Adipocyte (in vitro differentiated cells): ENCODE measurements at regions not wholly inside any gene's neighbourhood (a gene's known extent, or its start where the extent isn't known, plus 50 kb on each side); places are given as distances from the start of the nearest gene placed in this dataset.
A peak's percentile ranks its signal among the peaks of the same experiment; 100 is the strongest.

Experiments
- DNase-seq: peaks from one replicate; pipeline ENCODE4 v3.0.0-alpha.2; 2015; ENCODE audit warnings: low read depth
- H3K27me3 ChIP-seq: replicated peaks from 2 replicates; pipeline ENCODE4 v1.7.0; 2013; ENCODE audit warnings: mild to moderate bottlenecking, low read length, moderate library complexity; ENCODE audit not compliant: control insufficient read depth, insufficient read depth
- H3K36me3 ChIP-seq: 2 replicates; pipeline ENCODE4 v1.7.0; 2013; ENCODE audit warnings: low read length, mild to moderate bottlenecking, moderate library complexity; ENCODE audit not compliant: control insufficient read depth, insufficient read depth, severe bottlenecking
- H3K4me1 ChIP-seq: 2 replicates; pipeline ENCODE4 v1.7.0; 2013; ENCODE audit warnings: mild to moderate bottlenecking, low read length, moderate library complexity; ENCODE audit not compliant: control insufficient read depth, insufficient read depth
- H3K4me3 ChIP-seq: 2 replicates; pipeline ENCODE4 v1.7.0; 2013; ENCODE audit warnings: mild to moderate bottlenecking, low read length, moderate library complexity
- H3K9ac ChIP-seq: 2 replicates; pipeline ENCODE4 v1.7.0; 2013; ENCODE audit warnings: mild to moderate bottlenecking, low read length, moderate library complexity
- H3K9me3 ChIP-seq: 2 replicates; pipeline ENCODE4 v1.7.0; 2013; ENCODE audit warnings: mild to moderate bottlenecking, low read length, moderate library complexity; ENCODE audit not compliant: control insufficient read depth

DNA sequence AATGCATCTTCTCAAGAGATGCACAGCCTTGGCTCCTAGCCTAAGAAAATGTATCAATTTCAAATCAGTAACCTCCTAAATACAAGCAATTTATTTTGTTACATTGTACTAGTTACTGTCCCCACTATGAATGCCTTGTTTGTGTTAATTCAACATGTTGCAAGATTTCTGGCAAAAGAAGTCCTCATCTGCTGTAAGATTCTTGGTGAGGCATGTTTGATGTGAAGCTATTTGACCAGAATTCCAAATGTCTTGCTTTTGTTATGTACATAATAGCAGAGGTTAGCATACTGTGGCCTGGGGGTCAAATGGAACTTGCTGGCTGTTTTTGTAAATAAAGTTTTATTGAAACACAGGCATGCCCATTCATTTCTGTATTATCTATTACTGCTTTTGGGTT, 1023.1 kb upstream of the WWC1 start:
- Histone ChIP-seq H3K4me1 (no peaks in the 10 kb centered on the region), H3K9me3 (no peaks in the 10 kb centered on the region), H3K36me3 (no peaks in the 10 kb centered on the region), H3K4me3 (no peak overlapping the region), H3K27me3 (no peaks in the 10 kb centered on the region), H3K9ac (no peak overlapping the region)
- no peak for DNase-seq

DNA sequence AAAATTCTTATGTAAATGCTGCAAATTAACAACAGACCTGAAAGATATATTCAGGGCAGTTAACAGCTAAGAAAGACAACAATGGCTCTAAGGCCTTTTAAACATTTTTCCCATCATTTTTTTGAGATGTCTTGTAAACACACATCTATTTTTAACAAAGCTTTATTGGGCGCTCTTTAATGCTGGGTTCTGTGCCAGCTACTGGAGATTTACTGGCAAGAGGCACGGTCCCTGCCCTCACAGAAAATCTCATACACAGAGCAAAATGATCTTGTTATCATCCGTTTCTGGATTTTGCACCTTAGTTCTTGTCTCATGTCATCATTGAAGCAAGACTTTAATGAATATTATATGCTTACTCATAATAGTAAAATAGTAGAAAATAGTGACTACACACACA, 1022.3 kb upstream of the WWC1 start:
- Histone ChIP-seq H3K9me3 (no peaks in the 10 kb centered on the region), H3K36me3 (no peaks in the 10 kb centered on the region)
- no peak for DNase-seq

DNA sequence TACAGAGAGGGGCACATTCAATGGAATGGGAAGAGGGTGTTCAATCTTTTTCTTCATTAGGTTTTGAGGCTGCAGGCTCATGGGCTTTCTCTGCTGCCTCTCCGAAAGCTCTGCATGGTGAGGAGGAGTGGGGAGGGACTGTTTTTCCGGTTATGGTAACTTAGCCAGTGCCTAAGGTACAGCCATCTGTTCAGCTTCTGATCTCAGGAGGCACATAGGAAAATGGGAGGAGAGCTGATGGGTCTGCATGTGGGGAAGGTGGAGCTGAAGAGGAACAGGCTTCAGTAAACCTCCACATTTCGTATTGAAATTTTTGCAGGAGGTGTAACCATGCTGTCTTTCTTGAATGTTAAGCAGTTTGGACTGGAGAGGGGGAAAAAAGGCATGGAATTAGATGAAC, 1020.4 kb upstream of the WWC1 start:
- Histone ChIP-seq H3K9me3 (no peaks in the 10 kb centered on the region), H3K4me3 (no peak overlapping the region), H3K4me1 (no peaks in the 10 kb centered on the region), H3K36me3 (no peaks in the 10 kb centered on the region), H3K27me3 (no peaks in the 10 kb centered on the region), H3K9ac (no peak overlapping the region)
- DNase-seq, result no peak

More for the DNA sequence above, 1022.3 kb upstream of the WWC1 start:
- Histone ChIP-seq H3K27me3 (no peaks in the 10 kb centered on the region), H3K4me3 (no peak overlapping the region), H3K4me1 (no peaks in the 10 kb centered on the region), H3K9ac (no peak overlapping the region)

DNA sequence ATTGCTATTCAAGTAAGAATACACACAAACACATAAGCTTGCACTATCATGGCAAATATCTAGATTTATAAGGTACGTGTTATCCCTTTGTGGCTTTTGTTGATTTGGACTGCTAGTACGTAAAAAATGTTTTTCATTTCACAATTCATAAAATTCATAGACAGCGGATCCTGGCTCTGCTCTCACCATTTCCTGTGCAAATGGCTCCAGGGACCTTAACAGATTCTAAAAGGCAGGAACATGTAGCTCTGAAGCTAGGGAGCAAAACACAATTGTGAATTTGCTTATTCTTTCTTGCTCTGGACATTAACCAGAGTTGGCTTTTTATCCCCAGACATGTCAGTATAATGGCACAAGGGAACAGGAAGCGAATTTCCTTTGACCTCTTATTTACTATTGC, 1019.9 kb upstream of the WWC1 start:
- H3K36me3 ChIP-seq, result no peaks in the 10 kb centered on the region
- DNase-seq, result no peak
- no peaks in the 10 kb centered on the region for H3K9me3 ChIP-seq
- H3K4me1 ChIP-seq, result no peaks in the 10 kb centered on the region
- H3K9ac ChIP-seq, result no peak overlapping the region
- no peaks in the 10 kb centered on the region for H3K27me3 ChIP-seq
- H3K4me3 ChIP-seq, result no peak overlapping the region

DNA sequence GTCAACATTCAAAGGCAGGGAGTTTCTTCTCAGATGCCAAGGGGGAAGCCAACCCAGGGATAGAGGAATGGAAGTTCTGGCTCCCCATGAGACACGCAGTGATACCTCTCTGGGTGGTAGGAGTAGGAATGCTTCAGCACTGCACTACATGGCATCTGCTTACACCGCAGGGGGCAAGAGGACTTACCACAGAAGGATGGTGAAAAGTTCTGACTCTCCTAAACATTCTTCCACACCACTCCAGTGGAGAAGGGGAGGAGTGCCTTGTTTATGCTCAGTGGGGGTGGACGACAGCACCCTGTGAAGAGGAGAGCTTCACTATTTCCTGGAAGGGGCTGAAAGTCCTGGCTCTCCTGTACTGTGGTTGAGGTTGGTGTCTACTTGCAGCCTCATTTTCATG, 1011.3 kb upstream of the WWC1 start:
- H3K4me3 ChIP-seq, result no peak overlapping the region
- H3K4me1 ChIP-seq, result peaks cover 10% of the 10 kb centered on the region
- H3K36me3 ChIP-seq, result no peaks in the 10 kb centered on the region
- no peak for DNase-seq
- H3K27me3 ChIP-seq, result peaks cover 7% of the 10 kb centered on the region
- no peaks in the 10 kb centered on the region for H3K9me3 ChIP-seq
- H3K9ac ChIP-seq, result no peak overlapping the region

DNA sequence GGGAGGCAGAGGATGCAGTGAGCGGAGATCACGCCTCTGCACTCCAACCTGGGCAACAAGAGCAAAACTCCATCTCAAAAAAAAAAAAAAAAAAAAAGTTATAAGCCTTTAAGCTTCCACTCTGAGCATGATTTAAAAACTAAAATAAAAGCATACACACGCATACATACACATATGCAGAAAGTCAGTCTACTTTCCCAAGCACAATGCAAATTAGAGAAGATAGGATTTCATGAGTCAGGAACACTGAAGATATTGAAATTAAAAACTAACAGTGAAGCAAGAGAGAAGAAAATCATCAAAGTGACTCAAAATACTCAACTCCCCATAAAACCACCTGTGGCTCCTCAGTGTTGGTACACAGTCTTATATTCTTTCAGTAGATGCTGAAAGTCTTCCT, 1009.5 kb upstream of the WWC1 start:
- H3K36me3 ChIP-seq, result no peaks in the 10 kb centered on the region

DNA sequence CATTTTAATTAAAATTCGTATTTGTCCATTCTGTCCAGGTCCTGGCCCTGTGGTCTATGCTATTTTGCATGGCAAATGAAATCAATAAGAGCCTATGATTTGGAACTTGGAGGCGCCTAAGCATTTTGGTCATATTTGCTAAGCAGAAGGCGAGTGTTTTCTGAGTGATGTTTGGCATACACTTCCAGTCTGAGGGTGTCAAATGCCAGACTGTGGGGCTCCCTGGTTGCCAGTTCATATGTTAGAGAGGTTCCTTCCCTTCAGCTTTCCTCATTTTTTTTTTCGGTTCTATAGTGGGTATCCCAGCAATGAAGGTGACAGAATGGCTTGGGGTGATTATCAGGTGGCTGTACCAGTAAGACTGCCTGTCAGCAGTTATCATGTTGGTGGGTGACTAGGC, 1007.8 kb upstream of the WWC1 start:
- no peaks in the 10 kb centered on the region for H3K9me3 ChIP-seq
- H3K4me1 ChIP-seq, result peaks cover 20% of the 10 kb centered on the region
- H3K4me3 ChIP-seq, result no peak overlapping the region
- no peak for DNase-seq
- no peak overlapping the region for H3K9ac ChIP-seq
- H3K36me3 ChIP-seq, result no peaks in the 10 kb centered on the region
- H3K27me3 ChIP-seq, result peaks cover 7% of the 10 kb centered on the region

More for the DNA sequence above, 1009.5 kb upstream of the WWC1 start:
- H3K9me3 ChIP-seq, result no peaks in the 10 kb centered on the region
- DNase-seq, result no peak
- no peak overlapping the region for H3K4me3 ChIP-seq
- no peak overlapping the region for H3K9ac ChIP-seq
- H3K4me1 ChIP-seq, result peaks cover 20% of the 10 kb centered on the region
- peaks cover 7% of the 10 kb centered on the region for H3K27me3 ChIP-seq

DNA sequence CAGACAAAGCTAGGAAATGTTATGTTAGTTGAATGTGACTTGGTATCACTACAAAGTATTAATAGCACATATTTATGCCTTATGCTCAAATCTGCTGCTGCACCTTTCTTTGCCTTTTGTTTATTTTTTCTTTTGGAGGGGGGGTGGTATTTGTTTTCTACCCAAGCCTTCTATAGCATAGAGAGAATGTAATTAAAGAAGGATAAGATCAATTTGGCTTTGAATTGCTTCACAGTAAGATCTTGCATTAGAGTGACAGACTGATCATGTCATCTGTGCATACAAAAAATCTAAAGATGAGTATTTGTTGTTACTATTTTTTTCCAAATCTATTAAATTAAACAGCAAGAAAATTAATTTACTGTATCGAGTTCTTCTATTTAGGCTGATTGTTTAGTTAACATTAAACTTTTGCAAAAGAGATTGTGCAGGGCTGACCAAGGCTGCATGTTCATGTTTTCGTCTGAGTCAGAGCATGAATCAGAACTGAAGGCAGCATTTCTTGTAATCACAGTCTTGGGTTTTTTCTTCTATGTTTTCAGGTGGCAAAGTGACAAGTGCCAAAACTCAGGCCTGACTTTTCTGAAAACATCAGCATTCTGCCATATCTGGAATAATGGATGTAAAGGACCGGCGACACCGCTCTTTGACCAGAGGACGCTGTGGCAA, 1007.1 kb upstream of the WWC1 start:
- no peak overlapping the region for H3K4me3 ChIP-seq
- DNase-seq, result peak; percentile 47
- H3K4me1 ChIP-seq, result peaks cover 20% of the 10 kb centered on the region
- peaks cover 7% of the 10 kb centered on the region for H3K27me3 ChIP-seq
- H3K9me3 ChIP-seq, result no peaks in the 10 kb centered on the region
- no peaks in the 10 kb centered on the region for H3K36me3 ChIP-seq
- H3K9ac ChIP-seq, result no peak overlapping the region

DNA sequence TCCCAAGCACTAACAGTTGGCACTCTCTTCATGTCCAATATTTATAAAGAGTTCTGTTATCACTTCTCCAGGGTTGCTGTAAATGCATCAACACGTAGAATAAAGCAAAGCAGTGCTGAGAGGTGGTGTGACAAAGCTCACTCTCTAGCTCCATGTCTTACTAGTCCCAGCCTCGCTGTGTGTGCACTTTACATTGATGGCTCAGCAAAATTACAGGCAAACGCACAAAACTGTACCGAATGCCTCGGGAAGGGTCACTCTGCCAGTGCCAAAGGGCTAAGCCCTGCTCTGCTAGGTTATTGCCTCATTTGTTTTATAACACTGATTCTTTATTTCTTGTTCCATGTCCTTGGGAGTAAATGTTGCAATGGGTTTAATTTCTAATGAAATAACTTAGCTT, 1005.9 kb upstream of the WWC1 start:
- H3K9ac ChIP-seq, result no peak overlapping the region
- H3K27me3 ChIP-seq, result no peaks in the 10 kb centered on the region
- no peaks in the 10 kb centered on the region for H3K9me3 ChIP-seq
- no peak overlapping the region for H3K4me3 ChIP-seq
- DNase-seq, result no peak
- no peaks in the 10 kb centered on the region for H3K36me3 ChIP-seq
- peaks cover 20% of the 10 kb centered on the region for H3K4me1 ChIP-seq

DNA sequence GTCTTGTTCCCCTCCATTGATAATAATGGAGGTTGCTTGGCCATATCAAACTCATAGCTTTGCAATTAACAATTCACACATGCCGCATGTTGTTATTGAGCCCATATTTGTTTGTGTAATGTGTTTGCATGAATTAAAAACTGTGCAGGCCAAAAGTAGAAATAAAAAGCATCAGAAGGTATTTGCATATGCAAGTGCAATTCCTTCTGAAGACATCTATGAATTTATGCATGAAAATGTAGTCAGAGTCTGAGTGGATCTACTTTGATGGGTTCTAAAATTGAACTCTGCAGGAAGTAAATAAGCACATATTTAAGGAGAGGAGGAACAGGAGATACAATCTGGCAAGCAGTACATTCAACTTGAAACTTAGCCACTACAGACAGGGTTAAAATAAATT, 1004.6 kb upstream of the WWC1 start:
- DNase-seq, result no peak
- H3K4me3 ChIP-seq, result no peak overlapping the region
- H3K9ac ChIP-seq, result no peak overlapping the region
- no peaks in the 10 kb centered on the region for H3K36me3 ChIP-seq
- peaks cover 20% of the 10 kb centered on the region for H3K4me1 ChIP-seq
- H3K9me3 ChIP-seq, result no peaks in the 10 kb centered on the region
- H3K27me3 ChIP-seq, result no peaks in the 10 kb centered on the region

DNA sequence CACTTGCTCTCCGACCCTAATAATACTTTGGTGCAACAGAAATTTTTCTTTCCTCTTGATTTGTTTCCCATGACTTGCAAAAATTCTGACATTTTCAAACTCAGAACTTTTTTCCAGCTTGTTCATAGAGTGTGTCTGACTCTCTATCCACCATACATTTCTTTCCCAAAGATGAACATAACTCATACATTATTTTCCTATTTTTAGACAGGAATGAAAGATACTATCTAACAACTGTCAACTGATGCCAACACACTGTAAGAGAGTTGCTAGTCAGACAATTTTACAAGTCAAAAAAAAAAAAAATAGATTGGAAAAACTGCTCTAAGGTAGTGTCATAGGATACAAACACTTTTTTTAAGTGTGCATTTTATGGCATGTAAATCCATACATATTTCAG, 1001.0 kb upstream of the WWC1 start:
- no peak for DNase-seq

More for the DNA sequence above, 1001.0 kb upstream of the WWC1 start:
- Histone ChIP-seq H3K36me3 (no peaks in the 10 kb centered on the region), H3K9ac (no peak overlapping the region), H3K27me3 (no peaks in the 10 kb centered on the region), H3K4me3 (no peak overlapping the region), H3K9me3 (no peaks in the 10 kb centered on the region), H3K4me1 (peaks cover 19% of the 10 kb centered on the region)
